ENCODE measurements at regions not wholly inside any gene's neighbourhood (a gene's known extent, or its start where the extent isn't known, plus 50 kb on each side); places are given as distances from the start of the nearest gene placed in this dataset.

- Histone ChIP-seq H3K27ac (no peak overlapping the region), H3K9me3 (peaks cover 4% of the 10 kb centered on the region), H3K36me3 (no peaks in the 10 kb centered on the region), H3K27me3 (no peaks in the 10 kb centered on the region), H3K4me1 (no peaks in the 10 kb centered on the region), H3K4me3 (replicated peaks in 1 of 3) (no peak overlapping the region)
- TF ChIP-seq, protein P1, sequence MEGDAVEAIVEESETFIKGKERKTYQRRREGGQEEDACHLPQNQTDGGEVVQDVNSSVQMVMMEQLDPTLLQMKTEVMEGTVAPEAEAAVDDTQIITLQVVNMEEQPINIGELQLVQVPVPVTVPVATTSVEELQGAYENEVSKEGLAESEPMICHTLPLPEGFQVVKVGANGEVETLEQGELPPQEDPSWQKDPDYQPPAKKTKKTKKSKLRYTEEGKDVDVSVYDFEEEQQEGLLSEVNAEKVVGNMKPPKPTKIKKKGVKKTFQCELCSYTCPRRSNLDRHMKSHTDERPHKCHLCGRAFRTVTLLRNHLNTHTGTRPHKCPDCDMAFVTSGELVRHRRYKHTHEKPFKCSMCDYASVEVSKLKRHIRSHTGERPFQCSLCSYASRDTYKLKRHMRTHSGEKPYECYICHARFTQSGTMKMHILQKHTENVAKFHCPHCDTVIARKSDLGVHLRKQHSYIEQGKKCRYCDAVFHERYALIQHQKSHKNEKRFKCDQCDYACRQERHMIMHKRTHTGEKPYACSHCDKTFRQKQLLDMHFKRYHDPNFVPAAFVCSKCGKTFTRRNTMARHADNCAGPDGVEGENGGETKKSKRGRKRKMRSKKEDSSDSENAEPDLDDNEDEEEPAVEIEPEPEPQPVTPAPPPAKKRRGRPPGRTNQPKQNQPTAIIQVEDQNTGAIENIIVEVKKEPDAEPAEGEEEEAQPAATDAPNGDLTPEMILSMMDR (IDR thresholded peaks at IDR 0.05): no peak
- no peak for TF ChIP-seq POLR2A (IDR thresholded peaks at IDR 0.05)
- WGBS, 2 donors: 72 to 78% methylated on average over 1 of the region's 1 CpG
- no peak for DNase-seq
- intact Hi-C loops (cut with DNase I): no loop called here
Measured at GRCh38 chr4:149144060-149144459, 671.6 kb downstream of the IQCM start.

- Histone ChIP-seq H3K27me3 (no peaks in the 10 kb centered on the region), H3K27ac (no peak overlapping the region), H3K36me3 (no peaks in the 10 kb centered on the region), H3K4me1 (no peaks in the 10 kb centered on the region), H3K4me3 (replicated peaks in 1 of 3) (no peak overlapping the region), H3K9me3 (peaks cover 4% of the 10 kb centered on the region)
- intact Hi-C loops (cut with DNase I): no loop called here
- TF ChIP-seq, protein P1 (IDR thresholded peaks at IDR 0.05): no peak
- TF ChIP-seq POLR2A (IDR thresholded peaks at IDR 0.05): no peak
- DNase-seq: no peak
- WGBS, 2 donors: 74 to 80% methylated on average over 2 of the region's 2 CpGs
Measured at GRCh38 chr4:149141391-149141790, 674.3 kb downstream of the IQCM start.

DNA sequence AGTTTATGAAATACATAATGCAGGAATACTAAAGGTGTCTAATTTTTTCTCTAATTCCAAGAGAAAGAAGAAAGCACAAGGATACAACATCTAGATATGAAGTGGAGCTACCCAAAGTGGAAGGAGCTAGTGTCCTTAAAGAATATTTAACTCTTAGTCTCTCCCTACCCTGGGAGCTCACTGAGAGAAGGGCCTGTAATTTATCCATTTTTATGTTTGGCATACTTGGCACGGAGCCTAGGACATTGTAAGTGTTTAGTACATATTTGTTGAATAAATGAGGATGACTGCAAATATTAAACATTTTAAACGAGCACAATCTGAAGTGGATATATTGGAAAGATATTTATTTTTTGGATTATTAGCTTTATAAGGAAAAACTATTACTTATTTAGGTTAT is 674.8 kb downstream of the IQCM start:
- Histone ChIP-seq H3K36me3 (no peaks in the 10 kb centered on the region), H3K27ac (no peak overlapping the region), H3K27me3 (no peaks in the 10 kb centered on the region), H3K4me1 (no peaks in the 10 kb centered on the region), H3K9me3 (peaks cover 4% of the 10 kb centered on the region), H3K4me3 (replicated peaks in 1 of 3) (no peak overlapping the region)
- WGBS, 2 donors: 57 to 76% methylated on average over 2 of the region's 2 CpGs
- intact Hi-C loops (cut with DNase I): no loop called here
- TF ChIP-seq POLR2A (IDR thresholded peaks at IDR 0.05): no peak
- TF ChIP-seq, protein P1 (IDR thresholded peaks at IDR 0.05): no peak
- no peak for DNase-seq

DNA sequence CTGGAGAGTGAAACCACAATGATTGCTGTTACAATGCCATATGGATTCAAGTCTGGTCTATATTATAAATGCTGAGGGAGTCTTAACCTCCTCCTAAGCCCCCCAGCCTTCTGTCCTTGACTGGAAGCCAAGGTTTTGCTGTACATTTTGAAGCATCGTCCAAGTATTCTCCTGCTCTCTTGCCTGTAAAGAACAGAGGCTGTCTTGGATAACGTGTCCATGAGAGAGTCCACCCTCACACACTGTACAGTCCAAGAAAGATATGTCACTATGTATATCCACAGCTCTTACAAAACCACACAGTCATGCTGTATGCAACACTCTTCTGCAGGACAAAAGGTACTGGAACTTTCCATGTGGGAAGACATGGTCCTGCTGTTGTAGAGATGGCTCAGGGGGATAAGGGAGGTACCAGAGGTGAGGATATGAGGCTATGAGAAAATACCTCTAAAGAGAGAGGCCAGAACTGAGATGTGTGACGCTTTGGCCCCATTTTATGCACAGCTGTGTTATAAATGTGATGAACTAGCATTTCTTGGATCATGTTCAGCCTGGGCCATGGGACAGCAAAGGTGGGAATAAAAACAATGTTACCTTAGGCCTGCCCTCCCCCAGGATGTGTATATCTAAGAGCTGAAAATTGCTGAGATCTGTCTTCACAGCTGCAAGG is 678.6 kb downstream of the IQCM start:
- no peak overlapping the region for H3K4me3 ChIP-seq (replicated peaks in 1 of 3)
- no peak for DNase-seq
- no peaks in the 10 kb centered on the region for H3K9me3 ChIP-seq
- H3K27ac ChIP-seq: no peak overlapping the region
- H3K36me3 ChIP-seq: no peaks in the 10 kb centered on the region
- TF ChIP-seq, protein P1 (IDR thresholded peaks at IDR 0.05): no peak
- TF ChIP-seq POLR2A (IDR thresholded peaks at IDR 0.05): no peak
- no peaks in the 10 kb centered on the region for H3K4me1 ChIP-seq
- WGBS, 2 donors: 74 to 78% methylated on average over 3 of the region's 3 CpGs
- no peaks in the 10 kb centered on the region for H3K27me3 ChIP-seq
- intact Hi-C loops (cut with DNase I): no loop called here

GRCh38 chr4:149135062-149135461 is 680.6 kb downstream of the IQCM start:
- no peak for DNase-seq
- Histone ChIP-seq H3K27me3 (no peaks in the 10 kb centered on the region), H3K9me3 (no peaks in the 10 kb centered on the region), H3K4me3 (replicated peaks in 1 of 3) (no peak overlapping the region), H3K36me3 (no peaks in the 10 kb centered on the region), H3K27ac (no peak overlapping the region), H3K4me1 (no peaks in the 10 kb centered on the region)
- 82 to 84% methylated on average over 4 of the region's 4 CpGs for WGBS, 2 donors
- TF ChIP-seq, protein P1 (IDR thresholded peaks at IDR 0.05): no peak
- TF ChIP-seq POLR2A (IDR thresholded peaks at IDR 0.05): no peak
- intact Hi-C loops (cut with DNase I): no loop called here
